Endodermal cell (in vitro differentiated cells): ENCODE measurements at regions not wholly inside any gene's neighbourhood (a gene's known extent, or its start where the extent isn't known, plus 50 kb on each side); places are given as distances from the start of the nearest gene placed in this dataset.

Source experiments
- DNase-seq: peaks from one replicate; pipeline ENCODE4 v3.0.0-alpha.2; 2017
- H3K27ac ChIP-seq: 2 replicates; pipeline ENCODE4 v1.5.1; 2013; ENCODE audit warnings: mild to moderate bottlenecking, low read depth, low read length, moderate library complexity
- H3K27me3 ChIP-seq: 2 replicates; pipeline ENCODE4 v1.6.1; 2013; ENCODE audit warnings: mild to moderate bottlenecking, low read length, moderate library complexity; ENCODE audit not compliant: insufficient read depth, control insufficient read depth, poor library complexity, severe bottlenecking
- H3K36me3 ChIP-seq: 2 replicates; pipeline ENCODE4 v1.7.0; 2013; ENCODE audit warnings: mild to moderate bottlenecking, low read length, moderate library complexity; ENCODE audit not compliant: control insufficient read depth, insufficient read depth
- H3K4me1 ChIP-seq: one replicate; pipeline ENCODE4 v1.7.0; 2013; ENCODE audit warnings: low read length; ENCODE audit not compliant: control insufficient read depth, insufficient read depth
- H3K4me3 ChIP-seq: 2 replicates; pipeline ENCODE4 v1.5.1; 2013; ENCODE audit warnings: mild to moderate bottlenecking, low read length, moderate library complexity
- H3K9ac ChIP-seq: 2 replicates; pipeline ENCODE4 v1.6.1; 2013; ENCODE audit warnings: mild to moderate bottlenecking, low read length, moderate library complexity; ENCODE audit not compliant: poor library complexity, severe bottlenecking; ENCODE audit errors: extremely low read depth
- H3K9me3 ChIP-seq: 2 replicates; pipeline ENCODE4 v1.6.1; 2013; ENCODE audit warnings: mild to moderate bottlenecking, low read length, moderate library complexity; ENCODE audit not compliant: control insufficient read depth
- H3K27ac Mint-ChIP-seq: 2 replicates; pipeline ENCODE4 v1.8.0; 2020; ENCODE audit warnings: mixed read lengths
- H3K27me3 Mint-ChIP-seq: 2 replicates; pipeline ENCODE4 v1.8.0; 2021; ENCODE audit warnings: mild to moderate bottlenecking, mixed read lengths; ENCODE audit not compliant: insufficient read depth
- H3K36me3 Mint-ChIP-seq: 2 replicates; pipeline ENCODE4 v1.8.0; 2020; ENCODE audit warnings: low read depth, mixed read lengths
- H3K4me1 Mint-ChIP-seq: 2 replicates; pipeline ENCODE4 v1.8.0; 2020; ENCODE audit warnings: mixed read lengths
- H3K4me3 Mint-ChIP-seq: 2 replicates; pipeline ENCODE4 v1.8.0; 2020; ENCODE audit warnings: mild to moderate bottlenecking, moderate library complexity, mixed read lengths
- H3K9me3 Mint-ChIP-seq: 2 replicates; pipeline ENCODE4 v1.8.0; 2020; ENCODE audit warnings: mild to moderate bottlenecking, mixed read lengths
- WGBS, 2 experiments: methylation state at CpG; one replicate each; pipeline versions ENCODE4 v1.1.5 to v1.1.7; 2013; ENCODE audit warnings: missing lambda C conversion rate in 2 of 2, mixed read lengths in 1 of 2; ENCODE audit not compliant: insufficient coverage in 1 of 2, insufficient read length in 1 of 2; 5-methylcytosine and 5-hydroxymethylcytosine counted together
- TF ChIP-seq, protein P1 (sequence below): fragments of 200-600 bp; sonication (generic); conservative IDR thresholded peaks from 2 replicates; pipeline ENCODE4 v1.5.0; 2021; ENCODE audit warnings: antibody characterized with exemption, mild to moderate bottlenecking

DNA sequence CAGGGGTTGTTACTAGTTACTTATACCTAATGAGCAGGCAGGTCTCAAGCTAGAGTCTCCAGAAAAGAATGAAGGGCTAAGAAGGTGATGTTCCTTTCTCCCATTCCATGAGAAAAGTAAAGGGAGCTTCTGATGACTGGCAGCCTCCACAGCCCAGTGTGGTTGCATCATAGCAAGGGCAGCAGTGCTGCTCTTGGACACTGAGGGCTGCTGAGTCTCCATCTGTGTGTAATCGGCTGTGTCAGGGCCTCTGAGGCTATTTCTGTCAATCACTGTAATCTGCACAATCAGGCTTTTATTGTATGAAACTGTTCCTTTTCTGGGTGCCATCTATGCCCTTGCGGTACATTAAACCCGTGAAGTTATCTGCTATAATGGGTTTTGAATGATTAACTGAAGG lies 164.1 kb upstream of the FBXO11 start:
- Mint-ChIP-seq H3K27me3 (no peaks in the 10 kb centered on the region), H3K36me3 (no peaks in the 10 kb centered on the region), H3K4me3 (no peak overlapping the region), H3K27ac (no peak overlapping the region), H3K9me3 (no peaks in the 10 kb centered on the region), H3K4me1 (peaks cover 2% of the 10 kb centered on the region)
- H3K4me3 ChIP-seq = no peak overlapping the region
- no peaks in the 10 kb centered on the region for H3K27me3 ChIP-seq
- H3K9me3 ChIP-seq = no peaks in the 10 kb centered on the region
- H3K9ac ChIP-seq = no peak overlapping the region
- no peak overlapping the region for H3K27ac ChIP-seq
- DNase-seq = no peak
- H3K36me3 ChIP-seq = no peaks in the 10 kb centered on the region
- WGBS, 2 experiments = 85 to 92% methylated on average over 1 to 3 of the region's 3 CpGs
- TF ChIP-seq, protein P1, sequence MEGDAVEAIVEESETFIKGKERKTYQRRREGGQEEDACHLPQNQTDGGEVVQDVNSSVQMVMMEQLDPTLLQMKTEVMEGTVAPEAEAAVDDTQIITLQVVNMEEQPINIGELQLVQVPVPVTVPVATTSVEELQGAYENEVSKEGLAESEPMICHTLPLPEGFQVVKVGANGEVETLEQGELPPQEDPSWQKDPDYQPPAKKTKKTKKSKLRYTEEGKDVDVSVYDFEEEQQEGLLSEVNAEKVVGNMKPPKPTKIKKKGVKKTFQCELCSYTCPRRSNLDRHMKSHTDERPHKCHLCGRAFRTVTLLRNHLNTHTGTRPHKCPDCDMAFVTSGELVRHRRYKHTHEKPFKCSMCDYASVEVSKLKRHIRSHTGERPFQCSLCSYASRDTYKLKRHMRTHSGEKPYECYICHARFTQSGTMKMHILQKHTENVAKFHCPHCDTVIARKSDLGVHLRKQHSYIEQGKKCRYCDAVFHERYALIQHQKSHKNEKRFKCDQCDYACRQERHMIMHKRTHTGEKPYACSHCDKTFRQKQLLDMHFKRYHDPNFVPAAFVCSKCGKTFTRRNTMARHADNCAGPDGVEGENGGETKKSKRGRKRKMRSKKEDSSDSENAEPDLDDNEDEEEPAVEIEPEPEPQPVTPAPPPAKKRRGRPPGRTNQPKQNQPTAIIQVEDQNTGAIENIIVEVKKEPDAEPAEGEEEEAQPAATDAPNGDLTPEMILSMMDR = no peak
- H3K4me1 ChIP-seq = peaks cover 3% of the 10 kb centered on the region

DNA sequence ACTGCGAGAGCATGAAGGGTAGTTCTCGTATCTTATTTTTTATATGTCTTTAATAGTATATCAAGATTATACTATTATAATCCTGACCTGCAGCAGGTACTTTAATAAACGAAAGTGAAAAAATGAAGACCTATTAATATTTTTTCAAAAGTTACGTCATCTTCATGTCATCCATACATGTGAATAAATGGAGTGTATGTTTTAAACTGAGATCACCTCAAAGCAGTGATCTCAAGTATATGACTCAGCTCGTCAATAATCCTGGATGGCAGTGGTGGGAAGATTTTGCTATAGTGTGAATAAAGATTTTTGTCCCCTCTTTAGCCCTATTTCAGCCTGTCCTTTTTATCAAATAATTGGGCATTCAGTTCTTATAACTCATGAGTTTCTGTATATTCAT lies 166.3 kb upstream of the FBXO11 start:
- no peak overlapping the region for H3K4me3 ChIP-seq
- no peaks in the 10 kb centered on the region for H3K36me3 ChIP-seq
- no peak overlapping the region for H3K9ac ChIP-seq
- WGBS, 2 experiments = 86 to 100% methylated on average over 2 to 3 of the region's 5 CpGs
- TF ChIP-seq, protein P1 = no peak
- no peaks in the 10 kb centered on the region for H3K27me3 ChIP-seq
- Mint-ChIP-seq H3K27me3 (no peaks in the 10 kb centered on the region), H3K4me3 (no peak overlapping the region), H3K4me1 (peaks cover 2% of the 10 kb centered on the region), H3K27ac (no peak overlapping the region), H3K9me3 (no peaks in the 10 kb centered on the region), H3K36me3 (no peaks in the 10 kb centered on the region)
- no peaks in the 10 kb centered on the region for H3K9me3 ChIP-seq
- H3K27ac ChIP-seq = no peak overlapping the region
- no peak for DNase-seq
- peaks cover 3% of the 10 kb centered on the region for H3K4me1 ChIP-seq

DNA sequence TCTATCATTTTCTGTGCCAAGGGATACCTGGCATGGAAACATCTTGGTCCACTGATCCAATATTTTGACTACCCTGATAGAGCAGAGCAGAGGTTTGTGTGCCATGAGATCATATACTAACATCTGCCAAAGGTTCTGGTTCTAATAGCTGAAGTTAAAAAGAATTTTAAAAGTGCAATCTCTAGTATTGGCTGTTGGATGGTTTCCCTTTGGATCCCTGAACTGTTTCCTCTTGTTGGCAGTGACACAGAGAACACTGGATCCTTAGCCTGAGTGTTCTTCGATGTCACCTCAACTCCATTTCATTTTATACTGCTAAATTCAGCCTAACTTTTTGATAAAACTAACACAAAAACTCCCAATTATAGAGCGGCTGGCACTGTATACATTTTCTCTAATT lies 169.3 kb upstream of the FBXO11 start:
- Histone ChIP-seq H3K9me3 (no peaks in the 10 kb centered on the region), H3K9ac (no peak overlapping the region), H3K4me1 (peaks cover 3% of the 10 kb centered on the region), H3K36me3 (no peaks in the 10 kb centered on the region), H3K27ac (no peak overlapping the region), H3K27me3 (no peaks in the 10 kb centered on the region), H3K4me3 (no peak overlapping the region)
- Mint-ChIP-seq H3K36me3 (no peaks in the 10 kb centered on the region), H3K9me3 (no peaks in the 10 kb centered on the region), H3K27me3 (no peaks in the 10 kb centered on the region), H3K4me1 (peaks cover 2% of the 10 kb centered on the region), H3K27ac (no peak overlapping the region), H3K4me3 (no peak overlapping the region)
- TF ChIP-seq, protein P1 = no peak
- DNase-seq = no peak
- 93 to 100% methylated on average over 2 of the region's 2 CpGs for WGBS, 2 experiments
